ENCODE measurements at regions not wholly inside any gene's neighbourhood (a gene's known extent, or its start where the extent isn't known, plus 50 kb on each side); places are given as distances from the start of the nearest gene placed in this dataset.
A peak's percentile ranks its signal among the peaks of the same experiment; 100 is the strongest.
"Not testable (repeated sequence)": the region's sequence is repeated elsewhere in the genome, so short reads cannot be mapped to it uniquely, and the experiment has no call there.

DNA sequence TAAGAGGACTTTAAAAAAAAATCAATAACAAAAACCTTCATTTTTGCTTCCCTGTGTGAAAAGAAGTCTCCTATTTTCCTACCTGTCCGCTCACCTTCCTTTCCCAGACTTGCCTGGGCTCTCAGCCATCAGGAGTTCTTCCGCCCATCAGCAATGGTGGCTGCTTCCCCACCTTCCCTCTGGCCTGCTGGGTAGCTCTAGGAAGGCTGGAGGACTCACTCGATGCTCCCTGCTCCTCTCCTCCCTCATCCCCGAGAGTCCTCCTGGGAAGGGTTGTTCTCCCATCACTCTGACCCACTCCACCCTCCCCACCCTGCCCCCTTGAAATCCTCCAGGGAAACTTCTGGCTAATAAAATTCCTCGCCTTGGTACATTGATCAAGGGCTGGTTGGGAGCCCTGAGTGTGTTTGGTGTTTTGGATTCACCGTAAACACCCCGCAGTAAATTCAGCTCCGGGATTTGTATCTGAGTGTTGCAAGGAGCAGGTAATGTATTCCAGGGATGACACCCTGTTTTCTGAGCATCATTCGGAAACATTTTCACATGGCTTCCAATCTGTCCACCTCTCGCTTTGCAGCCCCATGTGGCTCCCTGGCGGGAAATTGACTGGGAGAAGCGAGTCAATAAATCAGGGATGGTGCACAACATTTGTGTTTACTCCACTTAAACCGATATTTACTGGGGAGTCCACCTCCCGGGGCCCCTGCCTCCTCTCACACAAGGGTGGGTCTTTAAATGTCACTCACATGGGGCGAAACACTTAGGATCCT is 126.4 kb upstream of the SDK1 start:
- no peak overlapping the region for H3K27ac Mint-ChIP-seq
- no peak overlapping the region for H3K4me3 Mint-ChIP-seq
- ATAC-seq (no peak), DNase-seq (no peak)
- no peaks in the 10 kb centered on the region for H3K9me3 ChIP-seq (ENCODE audit: control insufficient read depth, low read length, poor library complexity, severe bottlenecking)
- H3K27me3 Mint-ChIP-seq, result peaks cover 32% of the 10 kb centered on the region
- no peaks in the 10 kb centered on the region for H3K36me3 Mint-ChIP-seq (ENCODE audit: low read depth)
- no peaks in the 10 kb centered on the region for H3K4me1 Mint-ChIP-seq

GRCh38 chr7:3175285-3175902 is 125.7 kb upstream of the SDK1 start:
- ATAC-seq (no peak), DNase-seq (no peak)
- Mint-ChIP-seq H3K36me3 (ENCODE audit: low read depth) (no peaks in the 10 kb centered on the region), H3K27ac (no peak overlapping the region), H3K27me3 (peaks cover 30% of the 10 kb centered on the region), H3K4me1 (no peaks in the 10 kb centered on the region), H3K4me3 (no peak overlapping the region)
- no peaks in the 10 kb centered on the region for H3K9me3 ChIP-seq (ENCODE audit: control insufficient read depth, low read length, poor library complexity, severe bottlenecking)

DNA sequence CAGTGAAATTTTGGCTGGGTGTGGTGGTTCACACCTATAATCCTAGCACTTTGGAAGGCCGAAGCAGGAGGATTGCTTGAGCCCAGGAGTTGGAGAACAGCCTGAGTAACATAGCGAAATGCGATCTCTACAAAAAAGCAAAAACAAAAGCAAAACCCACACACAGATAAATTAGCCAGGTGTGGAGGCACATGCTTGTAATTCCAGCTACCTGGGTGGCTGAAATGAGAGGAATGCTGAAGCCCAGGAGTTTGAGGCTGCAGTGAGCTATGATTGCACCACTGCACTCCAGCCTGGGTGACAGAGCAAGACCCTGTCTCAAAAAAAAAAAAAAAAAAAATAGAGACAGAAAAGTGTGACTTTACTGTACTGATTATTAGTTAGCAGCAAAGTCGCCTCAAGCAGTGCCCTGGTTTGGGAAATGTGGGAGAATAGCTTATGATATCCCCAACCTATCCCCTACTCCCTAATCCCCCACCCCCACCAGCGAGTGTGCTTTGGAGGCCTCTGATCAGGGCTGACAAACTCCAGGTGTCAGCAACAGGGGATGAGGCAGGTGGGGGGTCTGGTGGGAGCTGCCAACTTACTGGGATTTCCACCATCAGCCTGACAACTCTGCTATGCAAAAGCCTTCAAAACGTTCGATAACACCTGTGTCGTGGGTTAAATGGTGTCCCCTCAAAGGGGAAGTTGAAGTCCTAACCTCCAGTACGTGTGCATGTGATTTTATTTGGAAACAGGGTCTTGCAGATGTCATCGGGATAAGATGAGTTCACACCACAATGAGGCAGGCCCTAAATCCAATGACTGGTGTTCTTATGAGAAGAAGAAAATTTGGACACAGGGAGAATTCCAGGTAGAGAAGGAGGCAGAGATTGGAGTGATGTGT is 124.7 kb upstream of the SDK1 start:
- Mint-ChIP-seq H3K27me3 (peaks cover 23% of the 10 kb centered on the region), H3K36me3 (ENCODE audit: low read depth) (no peaks in the 10 kb centered on the region), H3K4me1 (no peaks in the 10 kb centered on the region), H3K4me3 (no peak overlapping the region), H3K27ac (no peak overlapping the region)
- no peaks in the 10 kb centered on the region for H3K9me3 ChIP-seq (ENCODE audit: control insufficient read depth, low read length, poor library complexity, severe bottlenecking)
- ATAC-seq, result no peak
- DNase-seq, result no peak

DNA sequence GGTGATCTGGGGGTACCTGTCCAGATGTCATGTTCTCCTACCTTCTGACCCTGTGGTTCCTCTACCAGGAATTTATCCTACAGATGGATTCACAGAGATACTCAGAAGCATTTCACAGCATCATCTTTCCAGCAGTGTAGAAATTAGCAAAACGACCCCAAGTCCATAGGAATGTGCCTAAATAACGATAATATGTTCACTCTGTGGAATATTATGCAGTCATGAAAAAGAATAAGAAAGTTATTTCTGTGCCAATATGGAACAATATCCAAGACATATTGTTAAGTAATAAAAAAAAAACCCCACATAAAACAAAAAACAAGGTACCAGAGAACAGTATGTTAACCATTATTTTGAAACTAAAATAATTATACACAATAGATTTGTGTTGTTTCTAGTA is 123.8 kb upstream of the SDK1 start:
- DNase-seq (no peak), ATAC-seq (no peak)
- Mint-ChIP-seq H3K4me3 (no peak overlapping the region), H3K27me3 (peaks cover 23% of the 10 kb centered on the region), H3K36me3 (ENCODE audit: low read depth) (no peaks in the 10 kb centered on the region), H3K27ac (no peak overlapping the region), H3K4me1 (no peaks in the 10 kb centered on the region)
- H3K9me3 ChIP-seq (ENCODE audit: control insufficient read depth, low read length, poor library complexity, severe bottlenecking), result no peaks in the 10 kb centered on the region

DNA sequence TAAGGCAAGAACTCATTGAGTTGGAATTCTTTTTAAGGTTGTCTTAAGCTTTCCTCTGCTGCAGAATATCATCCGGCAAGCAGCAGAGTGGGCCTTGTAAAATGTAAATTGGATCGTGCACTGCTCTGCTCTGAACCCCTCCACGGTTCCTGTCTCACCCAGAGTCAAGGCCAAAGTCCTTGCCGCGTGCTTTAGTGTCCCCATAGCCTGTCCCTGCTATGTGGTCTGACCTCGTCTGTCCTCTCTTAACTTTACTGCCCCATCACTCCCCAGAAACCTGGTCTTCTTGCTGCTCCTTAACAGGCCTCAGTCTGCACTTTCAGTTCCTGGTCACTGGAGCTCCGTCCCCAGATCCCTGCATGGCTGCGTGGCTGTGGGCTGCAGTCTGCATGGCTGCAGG is 121.6 kb upstream of the SDK1 start:
- Mint-ChIP-seq H3K4me3 (no peak overlapping the region), H3K36me3 (ENCODE audit: low read depth) (no peaks in the 10 kb centered on the region), H3K4me1 (no peaks in the 10 kb centered on the region), H3K27me3 (peaks cover 11% of the 10 kb centered on the region), H3K27ac (no peak overlapping the region)
- ATAC-seq, result no peak
- DNase-seq, result no peak
- H3K9me3 ChIP-seq (ENCODE audit: control insufficient read depth, low read length, poor library complexity, severe bottlenecking), result peaks cover 3% of the 10 kb centered on the region

GRCh38 chr7:3180604-3181003 is 120.4 kb upstream of the SDK1 start:
- Mint-ChIP-seq H3K27me3 (peaks cover 5% of the 10 kb centered on the region), H3K4me3 (no peak overlapping the region), H3K4me1 (no peaks in the 10 kb centered on the region), H3K27ac (no peak overlapping the region), H3K36me3 (ENCODE audit: low read depth) (no peaks in the 10 kb centered on the region)
- H3K9me3 ChIP-seq (ENCODE audit: control insufficient read depth, low read length, poor library complexity, severe bottlenecking), result peaks cover 3% of the 10 kb centered on the region
- ATAC-seq, result no peak
- no peak for DNase-seq

GRCh38 chr7:3182055-3182454 is 119.0 kb upstream of the SDK1 start:
- not testable (repeated sequence) for ATAC-seq; H3K4me3 Mint-ChIP-seq; H3K36me3 Mint-ChIP-seq (ENCODE audit: low read depth); H3K4me1 Mint-ChIP-seq; H3K9me3 ChIP-seq (ENCODE audit: control insufficient read depth, low read length, poor library complexity, severe bottlenecking); H3K27me3 Mint-ChIP-seq; H3K27ac Mint-ChIP-seq; DNase-seq

GRCh38 chr7:3187444-3188040 is 113.5 kb upstream of the SDK1 start:
- peaks cover 3% of the 10 kb centered on the region for H3K9me3 ChIP-seq (ENCODE audit: control insufficient read depth, low read length, poor library complexity, severe bottlenecking)
- H3K27me3 Mint-ChIP-seq, result no peaks in the 10 kb centered on the region
- no peaks in the 10 kb centered on the region for H3K4me1 Mint-ChIP-seq
- no peaks in the 10 kb centered on the region for H3K36me3 Mint-ChIP-seq (ENCODE audit: low read depth)
- H3K4me3 Mint-ChIP-seq, result no peak overlapping the region
- DNase-seq (no peak), ATAC-seq (no peak)
- H3K27ac Mint-ChIP-seq, result peak overlapping the region; percentile 43

DNA sequence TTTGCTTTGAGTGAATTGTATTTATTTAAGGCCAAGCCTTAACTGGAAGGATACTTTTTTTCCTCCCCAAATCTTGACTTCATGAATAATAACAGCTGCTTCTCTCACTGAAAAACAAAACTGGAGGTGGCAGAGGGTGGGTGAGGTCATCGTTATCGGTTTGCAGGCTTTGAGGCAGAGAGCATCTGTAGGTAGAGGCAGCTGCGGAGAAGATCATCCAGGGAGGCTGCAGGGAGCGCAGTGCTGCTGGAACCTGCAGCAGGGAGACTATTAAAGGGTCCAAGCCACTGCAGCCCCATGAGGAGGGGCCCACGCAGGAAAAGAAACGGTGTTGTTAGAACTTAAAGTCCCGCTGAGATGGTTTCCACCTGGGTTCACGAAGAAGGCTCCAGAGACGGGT is 112.1 kb upstream of the SDK1 start:
- no peak overlapping the region for H3K4me3 Mint-ChIP-seq
- H3K4me1 Mint-ChIP-seq, result no peaks in the 10 kb centered on the region
- ATAC-seq (no peak), DNase-seq (no peak)
- H3K27ac Mint-ChIP-seq, result no peak overlapping the region
- no peaks in the 10 kb centered on the region for H3K9me3 ChIP-seq (ENCODE audit: control insufficient read depth, low read length, poor library complexity, severe bottlenecking)
- H3K36me3 Mint-ChIP-seq (ENCODE audit: low read depth), result no peaks in the 10 kb centered on the region
- H3K27me3 Mint-ChIP-seq, result no peaks in the 10 kb centered on the region

DNA sequence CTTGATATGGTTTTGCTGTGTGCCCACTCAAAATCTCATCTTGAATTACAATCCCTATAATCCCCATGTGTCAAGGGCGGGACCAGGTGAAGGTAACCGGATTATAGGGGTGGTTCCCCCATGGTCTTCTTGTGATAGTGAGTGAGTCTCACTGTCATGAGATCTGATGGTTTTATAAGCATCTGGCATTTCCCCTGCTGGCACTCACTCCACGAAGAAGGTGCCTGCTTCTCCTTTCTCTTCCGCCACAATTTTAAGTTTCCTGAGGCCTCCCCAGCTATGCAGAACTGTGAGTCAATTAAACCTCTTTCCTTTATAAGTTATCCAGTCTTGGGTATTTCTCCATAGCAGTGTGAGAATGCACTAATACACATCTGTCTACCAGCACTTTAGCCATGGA is 109.5 kb upstream of the SDK1 start:
- peaks cover 19% of the 10 kb centered on the region for H3K27me3 Mint-ChIP-seq
- H3K9me3 ChIP-seq (ENCODE audit: control insufficient read depth, low read length, poor library complexity, severe bottlenecking), result no peaks in the 10 kb centered on the region
- peaks cover 3% of the 10 kb centered on the region for H3K4me1 Mint-ChIP-seq
- DNase-seq (no peak), ATAC-seq (no peak)
- H3K4me3 Mint-ChIP-seq, result no peak overlapping the region
- H3K27ac Mint-ChIP-seq, result no peak overlapping the region
- peaks cover 2% of the 10 kb centered on the region for H3K36me3 Mint-ChIP-seq (ENCODE audit: low read depth)

GRCh38 chr7:3192669-3193068 is 108.4 kb upstream of the SDK1 start:
- ATAC-seq, result no peak
- Mint-ChIP-seq H3K4me1 (peaks cover 3% of the 10 kb centered on the region), H3K36me3 (ENCODE audit: low read depth) (peaks cover 5% of the 10 kb centered on the region), H3K4me3 (no peak overlapping the region), H3K27ac (no peak overlapping the region), H3K27me3 (peaks cover 29% of the 10 kb centered on the region)
- no peaks in the 10 kb centered on the region for H3K9me3 ChIP-seq (ENCODE audit: control insufficient read depth, low read length, poor library complexity, severe bottlenecking)
- DNase-seq, result no peak

- Mint-ChIP-seq H3K4me1 (peaks cover 3% of the 10 kb centered on the region), H3K27me3 (peaks cover 29% of the 10 kb centered on the region), H3K27ac (no peak overlapping the region), H3K4me3 (no peak overlapping the region), H3K36me3 (ENCODE audit: low read depth) (peaks cover 5% of the 10 kb centered on the region)
- ATAC-seq (no peak), DNase-seq (no peak)
- no peaks in the 10 kb centered on the region for H3K9me3 ChIP-seq (ENCODE audit: control insufficient read depth, low read length, poor library complexity, severe bottlenecking)
Observed at GRCh38 chr7:3193379-3194120, 107.5 kb upstream of the SDK1 start.

Data from T-helper 17 cell (primary cell).